DOHH2 (cell line): ENCODE measurements at regions not wholly inside any gene's neighbourhood (a gene's known extent, or its start where the extent isn't known, plus 50 kb on each side); places are given as distances from the start of the nearest gene placed in this dataset.

Source experiments
- EZH2phosphoT487 ChIP-seq: fragments of 200-600 bp; sonication (generic); IDR thresholded peaks from 2 replicates; pipeline ENCODE4 v1.6.1; 2017; ENCODE audit warnings: borderline replicate concordance, mild to moderate bottlenecking, antibody characterized with exemption, low read length, moderate library complexity, mixed read lengths
- TF ChIP-seq, protein P1 (sequence below): fragments of 200-600 bp; sonication (generic); IDR thresholded peaks from one replicate; pipeline ENCODE4 v1.5.1; 2014; ENCODE audit warnings: antibody characterized with exemption, mild to moderate bottlenecking, low read depth, low read length; ENCODE audit not compliant: poor library complexity, severe bottlenecking

DNA sequence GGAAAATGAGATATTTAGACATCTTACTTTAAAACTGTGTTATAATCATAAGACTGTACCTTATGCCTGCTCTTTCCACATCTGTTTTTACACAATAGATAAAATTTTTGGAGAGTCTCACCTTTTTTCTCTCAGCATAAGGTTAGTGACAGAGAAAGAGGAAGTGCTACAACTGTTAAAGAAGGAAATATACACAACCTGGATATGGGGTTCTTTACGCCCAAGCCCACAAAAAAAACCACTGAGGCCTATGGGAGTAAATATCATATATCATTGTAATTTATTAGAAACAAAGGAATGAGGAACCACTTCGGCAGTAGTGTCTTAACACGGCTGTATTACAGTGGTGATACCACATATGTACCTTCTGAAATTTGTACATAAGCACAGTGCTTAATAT, 265.9 kb upstream of the GK2 start:
- TF ChIP-seq, protein P1, sequence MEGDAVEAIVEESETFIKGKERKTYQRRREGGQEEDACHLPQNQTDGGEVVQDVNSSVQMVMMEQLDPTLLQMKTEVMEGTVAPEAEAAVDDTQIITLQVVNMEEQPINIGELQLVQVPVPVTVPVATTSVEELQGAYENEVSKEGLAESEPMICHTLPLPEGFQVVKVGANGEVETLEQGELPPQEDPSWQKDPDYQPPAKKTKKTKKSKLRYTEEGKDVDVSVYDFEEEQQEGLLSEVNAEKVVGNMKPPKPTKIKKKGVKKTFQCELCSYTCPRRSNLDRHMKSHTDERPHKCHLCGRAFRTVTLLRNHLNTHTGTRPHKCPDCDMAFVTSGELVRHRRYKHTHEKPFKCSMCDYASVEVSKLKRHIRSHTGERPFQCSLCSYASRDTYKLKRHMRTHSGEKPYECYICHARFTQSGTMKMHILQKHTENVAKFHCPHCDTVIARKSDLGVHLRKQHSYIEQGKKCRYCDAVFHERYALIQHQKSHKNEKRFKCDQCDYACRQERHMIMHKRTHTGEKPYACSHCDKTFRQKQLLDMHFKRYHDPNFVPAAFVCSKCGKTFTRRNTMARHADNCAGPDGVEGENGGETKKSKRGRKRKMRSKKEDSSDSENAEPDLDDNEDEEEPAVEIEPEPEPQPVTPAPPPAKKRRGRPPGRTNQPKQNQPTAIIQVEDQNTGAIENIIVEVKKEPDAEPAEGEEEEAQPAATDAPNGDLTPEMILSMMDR: no peak
- TF ChIP-seq EZH2phosphoT487: no peak
